Suppressor macrophage treated with lipopolysaccharide for 1 hour (primary cell): ENCODE measurements at regions not wholly inside any gene's neighbourhood (a gene's known extent, or its start where the extent isn't known, plus 50 kb on each side); places are given as distances from the start of the nearest gene placed in this dataset.
A peak's percentile ranks its signal among the peaks of the same experiment; 100 is the strongest.
"Not testable (repeated sequence)": the region's sequence is repeated elsewhere in the genome, so short reads cannot be mapped to it uniquely, and the experiment has no call there.

Experiments used
- DNase-seq, 3 donors: peaks; one replicate each; pipeline ENCODE4 v3.0.0-alpha.2; 2020 to 2022

GRCh38 chr15:38818157-38818790, 253.7 kb upstream of the RASGRP1 start:
- DNase-seq, result no peak

- DNase-seq, result no peak
Observed at GRCh38 chr15:38819387-38819950, 254.9 kb upstream of the RASGRP1 start.

DNA sequence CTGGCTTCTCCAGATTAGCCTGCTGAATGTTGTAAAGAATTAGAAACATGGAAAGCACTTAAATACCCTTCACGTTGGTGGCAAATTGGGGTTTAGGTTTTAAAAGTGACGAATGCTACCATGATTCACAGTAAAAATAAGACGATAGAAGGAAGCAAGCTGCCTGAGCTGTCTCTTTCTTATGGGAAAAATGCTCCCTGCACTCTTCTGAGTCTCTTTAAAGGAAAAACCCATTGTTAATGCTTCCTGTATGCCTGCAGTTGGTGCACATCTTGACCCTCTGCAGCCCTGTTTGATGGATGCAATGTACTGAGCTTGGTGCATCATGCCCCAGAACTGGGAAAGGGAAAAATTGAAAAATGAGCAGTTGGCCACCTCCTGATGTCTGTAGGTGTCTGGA, 258.6 kb upstream of the RASGRP1 start:
- no peak for DNase-seq

DNA sequence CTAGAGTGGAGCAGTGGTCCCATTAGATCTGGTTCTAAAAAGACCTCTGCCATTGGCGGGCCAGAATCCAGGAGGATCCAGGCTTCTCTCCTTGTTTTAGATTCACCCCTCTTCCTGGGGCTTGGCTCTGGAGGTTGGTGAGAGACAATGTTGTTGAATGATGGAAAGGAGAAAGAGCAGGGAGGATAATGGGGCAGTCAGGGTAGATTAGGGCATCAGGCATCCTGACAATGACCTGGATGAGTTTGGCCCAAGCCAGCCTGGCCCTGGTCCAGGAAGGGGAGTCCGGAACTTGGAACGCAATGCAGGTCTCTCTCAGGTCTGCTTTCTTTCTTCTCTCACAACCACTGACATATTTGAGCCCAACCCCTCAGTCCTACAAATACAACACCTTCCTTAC, 260.1 kb upstream of the RASGRP1 start:
- no peak for DNase-seq

DNA sequence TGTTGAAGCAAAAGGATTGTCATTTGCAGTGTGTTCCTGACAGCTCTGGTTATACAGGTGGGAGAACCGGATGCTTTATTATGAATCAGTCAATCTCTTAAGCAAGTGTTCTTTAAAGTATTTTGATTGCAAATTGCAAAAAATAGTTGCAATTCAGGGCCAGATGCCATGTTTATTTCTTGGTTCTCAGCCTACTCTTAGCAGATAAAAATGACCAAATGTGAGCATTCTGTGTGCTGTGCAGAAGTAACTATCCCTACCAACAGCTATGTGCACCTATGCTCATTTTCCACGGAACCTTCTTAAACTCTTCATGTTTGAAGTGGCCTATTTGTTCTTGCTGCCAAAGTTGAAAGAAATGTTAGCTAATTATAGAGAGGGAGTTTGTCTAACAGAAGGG, 262.3 kb upstream of the RASGRP1 start:
- DNase-seq, result no peak

- DNase-seq, result peak in 1 of 3 donors; percentile 14
Observed at GRCh38 chr15:38828031-38828532, 263.5 kb upstream of the RASGRP1 start.

- DNase-seq, result no peak
Observed at GRCh38 chr15:38829086-38829485, 264.5 kb upstream of the RASGRP1 start.

DNA sequence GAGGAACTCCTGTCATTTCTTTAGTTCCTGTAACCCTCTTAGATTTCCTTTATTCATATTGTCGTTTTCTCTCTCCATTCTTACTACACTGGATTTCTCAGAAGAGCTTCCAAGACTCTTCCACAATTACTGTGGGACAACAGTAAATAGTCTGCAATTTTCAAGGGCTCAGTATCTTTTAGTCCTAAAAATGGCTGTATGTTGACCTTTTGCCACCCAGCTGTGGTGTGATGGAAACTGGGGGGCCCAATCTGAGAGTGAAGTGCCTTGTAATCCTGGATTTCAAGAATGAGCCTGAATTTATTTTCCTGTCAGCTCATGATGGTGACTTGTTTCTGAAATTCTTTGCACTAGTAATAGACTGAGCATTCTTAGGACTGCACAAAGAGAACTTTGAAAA, 277.6 kb upstream of the RASGRP1 start:
- no peak for DNase-seq

GRCh38 chr15:38843051-38843501, 278.5 kb upstream of the RASGRP1 start:
- no peak for DNase-seq

- peak; percentile 21 to 52 (median 32) for DNase-seq
Observed at GRCh38 chr15:38843736-38844590, 279.3 kb upstream of the RASGRP1 start.

DNA sequence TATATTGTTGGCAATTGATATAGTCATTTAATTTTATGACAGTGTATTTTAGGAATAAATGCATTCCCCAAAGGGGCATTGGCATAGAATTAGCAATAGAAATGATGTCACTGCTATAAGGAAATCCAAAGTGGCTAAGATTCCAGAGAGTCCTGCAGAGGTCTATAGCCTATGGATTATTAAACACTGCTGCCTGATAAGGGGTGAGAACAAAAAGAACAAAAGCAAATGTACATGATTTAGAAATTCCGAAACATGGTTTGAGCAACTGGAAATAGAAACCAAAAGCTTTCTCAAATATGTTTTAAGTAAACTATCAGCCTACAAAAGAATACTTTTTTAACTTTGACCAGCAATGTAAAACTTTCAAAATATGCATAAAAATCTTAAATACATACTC, 280.1 kb upstream of the RASGRP1 start:
- peak in 1 of 3 donors; percentile 21 for DNase-seq

DNA sequence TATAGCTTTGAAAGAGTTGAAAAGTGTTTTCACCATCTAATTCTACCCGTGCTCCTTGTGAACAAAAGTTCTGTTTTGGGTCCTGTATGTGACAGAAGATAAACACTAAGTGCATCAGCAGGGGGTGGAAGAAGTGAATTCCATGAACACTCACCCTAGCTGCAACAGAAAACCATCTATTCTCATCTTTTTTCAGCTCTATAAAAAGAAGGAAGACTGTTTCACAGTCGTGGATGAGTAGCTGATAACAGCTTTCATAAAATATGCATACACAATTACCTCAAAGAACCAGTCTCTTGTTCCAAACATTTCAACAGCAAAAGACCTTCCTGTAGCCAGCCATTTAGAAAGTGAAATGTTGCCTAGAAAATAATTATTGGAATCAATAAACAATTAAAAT, 281.7 kb upstream of the RASGRP1 start:
- DNase-seq, result no peak

DNA sequence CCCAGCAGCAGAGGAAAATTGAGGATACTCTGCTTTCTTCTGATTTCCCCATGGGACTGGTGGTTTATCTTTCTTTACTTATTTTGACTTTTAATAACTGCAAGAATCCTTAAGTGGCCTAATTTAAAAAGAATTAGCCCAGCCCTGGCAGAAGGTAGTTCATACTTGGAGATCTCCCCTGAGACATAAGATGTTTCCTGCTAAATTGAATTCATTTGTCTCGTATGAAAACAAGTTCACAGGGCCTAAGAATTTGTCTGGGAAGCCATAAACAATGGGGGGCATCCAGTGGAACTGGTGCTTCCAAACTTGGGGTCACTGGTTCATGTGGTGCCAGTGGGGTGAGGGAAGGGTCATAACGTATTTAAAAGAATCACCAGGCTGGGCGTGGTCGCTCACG, 283.1 kb upstream of the RASGRP1 start:
- DNase-seq, result no peak

DNA sequence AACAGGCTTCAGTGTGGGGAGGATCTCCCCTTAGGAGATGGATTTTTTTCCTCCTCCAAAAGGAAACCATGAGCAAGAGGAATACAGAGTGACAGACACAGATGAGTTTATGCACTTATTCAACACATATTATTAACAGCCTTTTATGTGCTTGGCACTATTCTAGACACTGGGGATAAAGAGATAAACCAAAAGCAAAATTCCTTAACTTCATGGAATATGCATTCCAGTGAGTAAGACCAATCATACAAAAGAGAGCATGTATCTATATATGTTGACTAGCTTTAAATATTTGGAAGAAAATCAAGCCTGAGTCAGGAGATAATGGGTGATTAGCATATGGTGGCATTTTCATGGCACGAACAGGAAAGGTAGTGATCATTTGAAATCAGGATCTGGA, 284.4 kb upstream of the RASGRP1 start:
- DNase-seq, result no peak

- not testable (repeated sequence) for DNase-seq
Observed at GRCh38 chr15:38852188-38852587, 287.6 kb upstream of the RASGRP1 start.

- peak; percentile 19 to 35 (median 26) for DNase-seq
Observed at GRCh38 chr15:38853608-38854007, 289.0 kb upstream of the RASGRP1 start.

GRCh38 chr15:38854506-38854905, 289.9 kb upstream of the RASGRP1 start:
- no peak for DNase-seq

DNA sequence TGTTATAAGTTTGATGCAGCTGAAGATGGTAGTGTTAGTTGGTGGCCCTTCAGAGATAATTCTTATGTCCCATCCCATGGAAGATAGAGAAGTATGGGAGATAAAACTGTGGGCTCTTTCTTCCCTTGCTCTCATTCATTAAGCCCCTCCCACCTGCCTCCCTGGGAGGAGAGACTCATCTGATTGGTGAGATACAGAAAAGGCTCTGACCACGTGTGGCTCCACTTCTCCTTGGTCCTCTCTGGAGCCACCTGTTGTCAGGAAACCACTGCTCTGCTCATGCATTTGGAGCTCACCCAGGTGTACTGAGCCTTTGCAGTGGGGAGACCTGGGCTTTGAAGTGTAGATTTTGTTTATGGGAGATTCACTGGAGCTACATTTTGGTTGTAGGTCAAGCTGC, 293.2 kb upstream of the RASGRP1 start:
- DNase-seq, result no peak

DNA sequence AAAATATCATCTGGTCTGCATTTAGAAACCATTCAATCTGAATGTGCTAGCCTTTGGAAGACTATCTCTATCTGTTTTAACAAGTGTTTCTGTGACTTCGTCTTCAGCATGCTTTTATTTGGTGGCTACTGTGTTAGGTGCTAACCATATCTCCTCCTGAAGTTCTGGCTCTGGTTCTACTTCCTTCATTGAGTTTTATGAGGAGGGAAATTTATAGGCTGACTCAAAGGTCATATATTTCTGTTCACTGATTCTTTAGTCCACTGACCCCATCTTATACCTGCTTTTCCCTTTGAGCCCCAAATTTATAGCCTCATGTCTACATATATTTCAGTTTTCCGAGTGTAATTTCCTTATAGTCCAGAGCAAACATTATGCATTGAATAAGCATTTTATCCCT, 295.0 kb upstream of the RASGRP1 start:
- DNase-seq, result no peak

DNA sequence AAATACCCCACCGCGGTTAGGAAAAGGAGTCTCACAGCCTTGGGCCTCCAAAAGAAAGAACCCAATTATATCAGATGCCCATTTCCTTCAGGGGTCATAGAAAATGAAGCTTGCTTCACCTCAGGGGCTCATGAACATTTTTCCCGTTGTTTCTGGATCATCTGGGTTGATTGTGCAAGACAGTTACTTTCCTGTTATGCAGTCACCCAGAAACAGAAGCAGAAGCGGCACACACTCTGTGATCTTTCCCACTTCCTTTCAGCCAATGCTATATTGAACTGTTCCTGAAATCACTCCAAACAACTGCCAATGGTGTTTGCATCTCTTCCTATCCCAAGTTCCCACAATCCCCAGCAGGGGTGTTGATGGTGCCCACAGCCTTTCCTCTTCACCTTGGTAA, 295.6 kb upstream of the RASGRP1 start:
- DNase-seq, result peak; percentile 50 to 77 (median 64)

DNA sequence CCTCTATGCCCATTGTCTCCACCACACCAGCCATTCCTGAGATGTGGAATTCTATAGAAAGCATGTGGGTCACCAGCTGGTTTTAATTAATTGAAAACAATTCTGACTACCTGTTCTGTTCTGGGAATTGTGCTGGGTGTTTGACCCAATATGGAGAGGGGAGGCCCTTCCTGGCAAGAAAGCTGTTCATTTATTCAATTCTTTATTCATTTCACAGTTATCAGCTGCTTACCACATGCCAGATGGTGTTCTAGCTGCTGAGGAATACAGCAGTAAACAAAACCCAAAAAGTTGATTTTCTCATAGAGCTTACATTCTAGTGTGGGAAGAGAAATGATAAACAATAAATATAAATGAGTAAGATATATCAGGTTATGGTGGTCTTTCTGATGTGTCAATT, 296.1 kb upstream of the RASGRP1 start:
- DNase-seq, result no peak

- DNase-seq, result no peak
Observed at GRCh38 chr15:38861108-38861507, 296.5 kb upstream of the RASGRP1 start.

- peak in 1 of 3 donors; percentile 17 for DNase-seq
Observed at GRCh38 chr15:38862099-38862498, 297.5 kb upstream of the RASGRP1 start.

- no peak for DNase-seq
Observed at GRCh38 chr15:38863381-38863780, 298.8 kb upstream of the RASGRP1 start.
